AG04450 (cell line): ENCODE measurements at regions not wholly inside any gene's neighbourhood (a gene's known extent, or its start where the extent isn't known, plus 50 kb on each side); places are given as distances from the start of the nearest gene placed in this dataset.

Source experiments
- CTCF ChIA-PET: fragments of 300-600, 350-600 bp; formaldehyde crosslinking; extraction: SDS; loops from one replicate; lab custom pipeline; 2022; ENCODE audit warnings: antibody characterized with exemption, inconsistent platforms; lab: Charles Lee
- POLR2A ChIA-PET: fragments of 350-600 bp; formaldehyde crosslinking; extraction: SDS; loops from one replicate; lab custom pipeline; 2021; ENCODE audit warnings: antibody characterized with exemption, inconsistent platforms; lab: Yijun Ruan, JAX
- DNase-seq: peaks from one replicate; pipeline ENCODE4 v3.0.0-alpha.2; 2011; ENCODE audit warnings: low read depth, low spot score
- H3K27ac ChIP-seq: one replicate; pipeline ENCODE4 v1.5.1; 2012; ENCODE audit warnings: low read depth, low read length, control low read depth
- H3K27me3 ChIP-seq: one replicate; pipeline ENCODE4 v1.6.0; 2012; ENCODE audit warnings: low read length; ENCODE audit not compliant: control insufficient read depth, insufficient read depth
- H3K4me3 ChIP-seq: 2 replicates; pipeline ENCODE4 v1.5.1; 2011; ENCODE audit warnings: mild to moderate bottlenecking, low read depth, low read length, control low read depth
- H3K9me3 ChIP-seq: 2 replicates; pipeline ENCODE4 v1.5.1; 2012; ENCODE audit warnings: low read length; ENCODE audit not compliant: control insufficient read depth, insufficient read depth
- CTCF ChIP-seq: IDR thresholded peaks from 2 replicates; pipeline ENCODE4 v1.5.1; 2011; ENCODE audit warnings: low read depth, low read length, control low read depth, inconsistent platforms

GRCh38 chr2:186980117-186980442 lies 131.1 kb upstream of the ZSWIM2 start:
- POLR2A ChIA-PET: no interaction called here
- CTCF ChIA-PET: no interaction called here

GRCh38 chr2:186979439-186980116 lies 130.6 kb upstream of the ZSWIM2 start:
- ChIA-PET CTCF (no interaction called here), POLR2A (no interaction called here)
- Histone ChIP-seq H3K27ac (no peak overlapping the region), H3K4me3 (no peak overlapping the region), H3K9me3 (no peaks in the 10 kb centered on the region), H3K27me3 (no peaks in the 10 kb centered on the region)
- DNase-seq: no peak
- no peak for TF ChIP-seq CTCF

More at GRCh38 chr2:186980117-186980442, 131.1 kb upstream of the ZSWIM2 start:
- no peak overlapping the region for H3K27ac ChIP-seq
- DNase-seq: no peak
- H3K9me3 ChIP-seq: no peaks in the 10 kb centered on the region
- no peak for TF ChIP-seq CTCF
- no peaks in the 10 kb centered on the region for H3K27me3 ChIP-seq
- H3K4me3 ChIP-seq: no peak overlapping the region

GRCh38 chr2:186977433-186978045 lies 128.6 kb upstream of the ZSWIM2 start:
- no peak overlapping the region for H3K4me3 ChIP-seq
- no peaks in the 10 kb centered on the region for H3K27me3 ChIP-seq
- no peak for TF ChIP-seq CTCF
- ChIA-PET CTCF (no interaction called here), POLR2A (no interaction called here)
- no peak overlapping the region for H3K27ac ChIP-seq
- no peak for DNase-seq
- H3K9me3 ChIP-seq: no peaks in the 10 kb centered on the region

GRCh38 chr2:186976329-186976728 lies 127.4 kb upstream of the ZSWIM2 start:
- DNase-seq: no peak
- CTCF ChIA-PET: no interaction called here
- TF ChIP-seq CTCF: no peak
- Histone ChIP-seq H3K4me3 (no peak overlapping the region), H3K27ac (no peak overlapping the region), H3K27me3 (no peaks in the 10 kb centered on the region), H3K9me3 (no peaks in the 10 kb centered on the region)
- POLR2A ChIA-PET: no interaction called here

- POLR2A ChIA-PET: no interaction called here
- CTCF ChIA-PET: no interaction called here
- no peak overlapping the region for H3K4me3 ChIP-seq
These were observed 123.5 kb upstream of the ZSWIM2 start for GRCh38 chr2:186972281-186972970.

More at GRCh38 chr2:186972281-186972970, 123.5 kb upstream of the ZSWIM2 start:
- H3K27ac ChIP-seq: no peak overlapping the region
- no peak for DNase-seq
- no peaks in the 10 kb centered on the region for H3K27me3 ChIP-seq
- TF ChIP-seq CTCF: no peak
- no peaks in the 10 kb centered on the region for H3K9me3 ChIP-seq
